ENCODE measurements at regions not wholly inside any gene's neighbourhood (a gene's known extent, or its start where the extent isn't known, plus 50 kb on each side); places are given as distances from the start of the nearest gene placed in this dataset.

- Histone ChIP-seq H3K27ac (no peak overlapping the region), H3K9me3 (no peaks in the 10 kb centered on the region), H3K4me1 (ENCODE audit: insufficient read depth) (no peaks in the 10 kb centered on the region), H3K36me3 (no peaks in the 10 kb centered on the region), H3K27me3 (no peaks in the 10 kb centered on the region), H3K4me3 (no peak overlapping the region)
- DNase-seq: peak in 1 of 5 donors; percentile 34
- TF ChIP-seq POLR2A (IDR thresholded peaks at IDR 0.05) (no peak), EP300 (IDR thresholded peaks at IDR 0.05) (no peak), CTCF (IDR thresholded peaks at IDR 0.05) (no peak)
- WGBS, 3 donors: 24 to 43% (median 27%) methylated on average over 34 to 45 of the region's 45 CpGs
- intact Hi-C loops (cut with DNase I): no loop called here
Measured at GRCh38 chr6:156396791-156397418, 380.3 kb upstream of the ARID1B start.

- WGBS, 3 donors: 69 to 82% (median 75%) methylated on average over 11 of the region's 11 CpGs
- intact Hi-C loops (cut with DNase I): no loop called here
- H3K4me3 ChIP-seq: no peak overlapping the region
- H3K9me3 ChIP-seq: no peaks in the 10 kb centered on the region
- no peak for TF ChIP-seq POLR2A (IDR thresholded peaks at IDR 0.05)
- TF ChIP-seq EP300 (IDR thresholded peaks at IDR 0.05): no peak
- no peak for TF ChIP-seq CTCF (IDR thresholded peaks at IDR 0.05)
- H3K27ac ChIP-seq: no peak overlapping the region
- no peak for DNase-seq
- no peaks in the 10 kb centered on the region for H3K4me1 ChIP-seq (ENCODE audit: insufficient read depth)
- no peaks in the 10 kb centered on the region for H3K36me3 ChIP-seq
- H3K27me3 ChIP-seq: no peaks in the 10 kb centered on the region
Measured at GRCh38 chr6:156396068-156396771, 381.0 kb upstream of the ARID1B start.

- TF ChIP-seq CTCF (IDR thresholded peaks at IDR 0.05) (no peak), EP300 (IDR thresholded peaks at IDR 0.05) (no peak), POLR2A (IDR thresholded peaks at IDR 0.05) (no peak)
- Histone ChIP-seq H3K27me3 (no peaks in the 10 kb centered on the region), H3K4me3 (no peak overlapping the region), H3K27ac (no peak overlapping the region), H3K9me3 (no peaks in the 10 kb centered on the region), H3K4me1 (ENCODE audit: insufficient read depth) (no peaks in the 10 kb centered on the region), H3K36me3 (no peaks in the 10 kb centered on the region)
- intact Hi-C loops (cut with DNase I): no loop called here
- DNase-seq: no peak
- 86 to 92% (median 91%) methylated on average over 6 of the region's 6 CpGs for WGBS, 3 donors
Measured at GRCh38 chr6:156395276-156395675, 381.9 kb upstream of the ARID1B start.

GRCh38 chr6:156392648-156393047, 384.5 kb upstream of the ARID1B start:
- H3K9me3 ChIP-seq: no peaks in the 10 kb centered on the region
- intact Hi-C loops (cut with DNase I): no loop called here
- WGBS, 3 donors: 77 to 93% (median 85%) methylated on average over 4 of the region's 4 CpGs

GRCh38 chr6:156391977-156392376, 385.2 kb upstream of the ARID1B start:
- intact Hi-C loops (cut with DNase I): no loop called here
- no peak for DNase-seq
- 88 to 92% (median 92%) methylated on average over 4 of the region's 4 CpGs for WGBS, 3 donors

More at GRCh38 chr6:156392648-156393047, 384.5 kb upstream of the ARID1B start:
- TF ChIP-seq EP300 (IDR thresholded peaks at IDR 0.05): no peak
- H3K27me3 ChIP-seq: no peaks in the 10 kb centered on the region
- no peak overlapping the region for H3K4me3 ChIP-seq
- H3K36me3 ChIP-seq: no peaks in the 10 kb centered on the region
- H3K4me1 ChIP-seq (ENCODE audit: insufficient read depth): no peaks in the 10 kb centered on the region
- no peak overlapping the region for H3K27ac ChIP-seq
- no peak for DNase-seq

More at GRCh38 chr6:156391977-156392376, 385.2 kb upstream of the ARID1B start:
- H3K4me1 ChIP-seq (ENCODE audit: insufficient read depth): no peaks in the 10 kb centered on the region
- no peaks in the 10 kb centered on the region for H3K27me3 ChIP-seq
- H3K4me3 ChIP-seq: no peak overlapping the region
- H3K9me3 ChIP-seq: no peaks in the 10 kb centered on the region
- H3K27ac ChIP-seq: no peak overlapping the region
- no peaks in the 10 kb centered on the region for H3K36me3 ChIP-seq
- TF ChIP-seq POLR2A (IDR thresholded peaks at IDR 0.05): no peak
- no peak for TF ChIP-seq EP300 (IDR thresholded peaks at IDR 0.05)
- TF ChIP-seq CTCF (IDR thresholded peaks at IDR 0.05): no peak
